Heart left ventricle (tissue), 13 donors: ENCODE measurements at regions not wholly inside any gene's neighbourhood (a gene's known extent, or its start where the extent isn't known, plus 50 kb on each side); places are given as distances from the start of the nearest gene placed in this dataset.

Source experiments
- CTCF ChIP-seq, 12 donors: fragments of 200-600 bp; sonication (generic) in 4 of 12; IDR thresholded peaks; one replicate each; pipeline versions ENCODE4 v1.5.0 to v1.8.0; 2018 to 2022; ENCODE audit warnings: antibody characterized with exemption in 12 of 12, mild to moderate bottlenecking in 5 of 12
- POLR2A ChIP-seq, 2 donors: fragments of 450-650 bp; IDR thresholded peaks; one replicate each; pipeline ENCODE4 v1.6.1; 2017; ENCODE audit warnings: antibody characterized with exemption in 2 of 2, mild to moderate bottlenecking in 2 of 2, moderate library complexity in 2 of 2
- donor health status: ischemic (EF 13 %, LVEDD 7.1; RV severe dilation, severe dysfunction).
- donor health status: DM: no; HTN: yes; CAD: no.
- donor health status: DM: no; HTN: no; CAD: no.
- donor health status: ischemic (EF 25% LVEDD 6.9; RV normal size, moderate dysfunction).
- donor health status: ischemic (EF 25% LVEDD 5.7; RV mildly dilated, moderate dysfunction).
- donor health status: ischemic (EF 35%, LVEDD 5.7; RV mildly dilated, moderate dysfunction).
- donor health status: nonischemic (EF 11% LVEDD 7.7; RV severe dilation, severe dysfunction).
- donor health status: DM: yes; HTN: yes; CAD: no.
- donor health status: PGD.
- donor health status: ischemic (EF 29% LVEDD 5.4; RV normal size, mild dysfunction).
- donor health status: nonischemic (EF 23%, LVEDD 6.1; RV moderate dilation, normal function).

- TF ChIP-seq POLR2A (IDR thresholded peaks at IDR 0.05) (no peak), CTCF (IDR thresholded peaks at IDR 0.05) (no peak)
Observed at GRCh38 chr4:66929748-66930147, 615.6 kb downstream of the CENPC start.
